GM12878 (cell line): ENCODE measurements at regions not wholly inside any gene's neighbourhood (a gene's known extent, or its start where the extent isn't known, plus 50 kb on each side); places are given as distances from the start of the nearest gene placed in this dataset.

ENCODE experiments used
- ATF2 ChIP-seq: IDR thresholded peaks from 2 replicates; pipeline ENCODE4 v1.6.1; 2012; ENCODE audit warnings: low read length, inconsistent platforms
- CEBPZ ChIP-seq: fragments of 150-350 bp; IDR thresholded peaks from 2 replicates; pipeline ENCODE4 v1.6.1; 2016; ENCODE audit warnings: low read depth, low read length
- KLF5 ChIP-seq: fragments of 450-650 bp; IDR thresholded peaks from 2 replicates; pipeline ENCODE4 v1.6.1; 2014; ENCODE audit warnings: mild to moderate bottlenecking; ENCODE audit not compliant: partially characterized antibody
- NFYB ChIP-seq: IDR thresholded peaks from 2 replicates; pipeline ENCODE4 v1.6.1; 2011; ENCODE audit warnings: low read depth, mild to moderate bottlenecking, low read length, improper control_type of control experiment, moderate library complexity; ENCODE audit not compliant: insufficient read depth
- NRF1 ChIP-seq: conservative IDR thresholded peaks from 2 replicates; pipeline ENCODE4 v1.6.1; 2011; ENCODE audit warnings: mild to moderate bottlenecking, low read depth, low read length, improper control_type of control experiment
- PAX8 ChIP-seq: fragments of 450-650 bp; IDR thresholded peaks from 2 replicates; pipeline ENCODE4 v1.6.1; 2017; ENCODE audit warnings: mild to moderate bottlenecking, moderate library complexity
- TCF12 ChIP-seq: IDR thresholded peaks from 2 replicates; pipeline ENCODE4 v1.6.1; 2011; ENCODE audit warnings: low read depth, mild to moderate bottlenecking, low read length
- TCF7 ChIP-seq: IDR thresholded peaks from 2 replicates; pipeline ENCODE4 v1.6.1; 2014; ENCODE audit warnings: antibody characterized with exemption, borderline replicate concordance
- USF2 ChIP-seq: IDR thresholded peaks from 2 replicates; pipeline ENCODE4 v1.6.1; 2011; ENCODE audit warnings: low read depth, low read length, improper control_type of control experiment, borderline replicate concordance
- ZNF274 ChIP-seq: IDR thresholded peaks from one replicate; pipeline ENCODE4 v1.8.0; 2011; ENCODE audit not compliant: insufficient read length, insufficient read depth

- TF ChIP-seq ATF2 (no peak), USF2 (no peak), KLF5 (no peak), ZNF274 (no peak), NRF1 (no peak), CEBPZ (no peak), NFYB (no peak), TCF7 (no peak), PAX8 (no peak), TCF12 (no peak)
- TF ChIP-seq, all 136 proteins: peak for 0
These were observed 220.8 kb downstream of the SPP2 start (continued) for GRCh38 chr2:234271338-234271737.
